Panc1 (cell line): ENCODE measurements at regions not wholly inside any gene's neighbourhood (a gene's known extent, or its start where the extent isn't known, plus 50 kb on each side); places are given as distances from the start of the nearest gene placed in this dataset.

Source experiments
- ATAC-seq: fragments of 200-7000 bp; cut with Tn5 transposase; 2 replicates; pipeline ENCODE4 v1.9.1; 2020; ENCODE audit warnings: mild to moderate bottlenecking, moderate library complexity
- BruUV-seq: library from RNA; stranded (reverse); fragments of 400-500 nt; replicated peaks from 2 replicates; lab custom pipeline; 2021; lab: Mats Ljungman, UMichigan
- CTCF ChIA-PET: fragments of 300-600 bp; sonication (Branson Sonifier 250); formaldehyde crosslinking; loops from one replicate; lab custom pipeline; 2022; ENCODE audit warnings: antibody characterized with exemption; lab: Charles Lee
- POLR2A ChIA-PET: fragments of 300-600 bp; sonication (Branson Sonifier 250); formaldehyde crosslinking; loops from one replicate; lab custom pipeline; 2022; ENCODE audit warnings: antibody characterized with exemption; lab: Charles Lee
- DNase-seq: peaks from one replicate; pipeline ENCODE4 v3.0.0-alpha.2; 2010; ENCODE audit warnings: low read depth, low spot score
- H3K27ac ChIP-seq: 2 replicates; pipeline ENCODE4 v1.5.1; 2011; ENCODE audit warnings: mild to moderate bottlenecking, low read length, inconsistent platforms
- H3K27me3 ChIP-seq: fragments of 200-500 bp; sonication (Bioruptor generic); 2 replicates; pipeline ENCODE4 v1.6.0; 2014; ENCODE audit warnings: low read length, inconsistent platforms; ENCODE audit not compliant: control insufficient read depth, insufficient read depth
- H3K36me3 ChIP-seq: fragments of 200-500 bp; sonication (Bioruptor generic); 2 replicates; pipeline ENCODE4 v1.5.1; 2014; ENCODE audit warnings: inconsistent platforms, mild to moderate bottlenecking, low read length, moderate library complexity; ENCODE audit not compliant: control insufficient read depth, insufficient read depth
- H3K4me1 ChIP-seq: 2 replicates; pipeline ENCODE4 v1.5.1; 2011; ENCODE audit warnings: inconsistent platforms, mild to moderate bottlenecking, low read length, moderate library complexity; ENCODE audit not compliant: control insufficient read depth, insufficient read depth
- H3K4me3 ChIP-seq, 2 experiments: 2 replicates each; pipeline ENCODE4 v1.5.1; 2011 to 2012; ENCODE audit warnings: low read depth in 2 of 2, low read length in 2 of 2, mild to moderate bottlenecking in 2 of 2, inconsistent platforms in 1 of 2, moderate library complexity in 1 of 2
- H3K9me3 ChIP-seq: fragments of 200-500 bp; sonication (Bioruptor generic); 2 replicates; pipeline ENCODE4 v1.5.1; 2014; ENCODE audit warnings: low read depth, mild to moderate bottlenecking, inconsistent platforms, low read length, moderate library complexity; ENCODE audit not compliant: control insufficient read depth, insufficient read depth
- POLR2AphosphoS5 ChIP-seq: IDR thresholded peaks from 2 replicates; pipeline ENCODE4 v1.6.1; 2012; ENCODE audit warnings: mild to moderate bottlenecking, low read depth, low read length, moderate library complexity
- SIN3A ChIP-seq: IDR thresholded peaks from 2 replicates; pipeline ENCODE4 v1.6.1; 2012; ENCODE audit warnings: low read depth, mild to moderate bottlenecking, low read length, moderate library complexity, borderline replicate concordance; ENCODE audit not compliant: insufficient read depth
- TCF7L2 ChIP-seq: IDR thresholded peaks from 2 replicates; pipeline ENCODE4 v1.6.1; 2011; ENCODE audit warnings: mild to moderate bottlenecking, low read depth, low read length, inconsistent platforms
- in situ Hi-C: cut with HindIII; loops from 2 replicates; pipeline ENCODE4 v1.10.0; 2016; ENCODE audit warnings: low sequenced_read_pairs, low pct_unique_long_range_greater_than_20kb
- intact Hi-C: fragments of 100-400 bp; cut with micrococcal nuclease; formaldehyde crosslinking; loops from one replicate; pipeline ENCODE4 v1.10.0; 2022; ENCODE audit not compliant: unreplicated experiment
- TF ChIP-seq, protein P1 (sequence below), 2 experiments: IDR thresholded peaks; 2 replicates each; pipeline ENCODE4 v1.6.1; 2011 to 2012; ENCODE audit warnings: low read depth in 2 of 2, control low read depth in 1 of 2, low read length in 1 of 2, mild to moderate bottlenecking in 1 of 2, moderate library complexity in 1 of 2; ENCODE audit not compliant: insufficient read depth in 1 of 2
- TF ChIP-seq, protein P2 (sequence below): fragments of 450-650 bp; IDR thresholded peaks from 2 replicates; pipeline ENCODE4 v1.5.1; 2017; ENCODE audit warnings: mild to moderate bottlenecking

DNA sequence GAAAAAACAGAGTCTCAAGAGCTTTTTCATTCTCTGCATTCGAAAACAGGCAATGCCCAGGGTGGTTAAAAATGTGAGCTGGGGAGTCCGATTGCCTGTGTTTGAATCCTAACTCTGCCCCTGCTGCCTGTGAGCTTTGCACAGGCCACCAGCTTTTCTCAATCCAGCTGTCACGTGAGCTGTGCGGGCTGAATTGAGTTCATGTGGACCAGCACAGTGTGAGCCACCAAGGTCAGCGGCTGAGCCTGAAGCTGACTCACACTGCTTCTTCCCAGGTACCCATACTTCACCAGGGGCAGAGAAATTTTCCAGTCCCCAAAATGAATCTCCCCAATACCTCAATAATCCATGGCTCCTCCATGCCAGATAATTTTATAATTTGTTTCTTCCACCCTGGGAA is 64.4 kb upstream of the SLCO3A1 start:
- ATAC-seq (no peak), DNase-seq (no peak)
- CTCF ChIA-PET = interaction anchor here (0.6 kb wide), 1 partner anchor 36 kb away, joined by 11 read pairs; no protein-coding TSS in a partner anchor
- BruUV-seq = no TSS peak
- H3K4me3 ChIP-seq = no peak overlapping the region
- TF ChIP-seq, protein P1, sequence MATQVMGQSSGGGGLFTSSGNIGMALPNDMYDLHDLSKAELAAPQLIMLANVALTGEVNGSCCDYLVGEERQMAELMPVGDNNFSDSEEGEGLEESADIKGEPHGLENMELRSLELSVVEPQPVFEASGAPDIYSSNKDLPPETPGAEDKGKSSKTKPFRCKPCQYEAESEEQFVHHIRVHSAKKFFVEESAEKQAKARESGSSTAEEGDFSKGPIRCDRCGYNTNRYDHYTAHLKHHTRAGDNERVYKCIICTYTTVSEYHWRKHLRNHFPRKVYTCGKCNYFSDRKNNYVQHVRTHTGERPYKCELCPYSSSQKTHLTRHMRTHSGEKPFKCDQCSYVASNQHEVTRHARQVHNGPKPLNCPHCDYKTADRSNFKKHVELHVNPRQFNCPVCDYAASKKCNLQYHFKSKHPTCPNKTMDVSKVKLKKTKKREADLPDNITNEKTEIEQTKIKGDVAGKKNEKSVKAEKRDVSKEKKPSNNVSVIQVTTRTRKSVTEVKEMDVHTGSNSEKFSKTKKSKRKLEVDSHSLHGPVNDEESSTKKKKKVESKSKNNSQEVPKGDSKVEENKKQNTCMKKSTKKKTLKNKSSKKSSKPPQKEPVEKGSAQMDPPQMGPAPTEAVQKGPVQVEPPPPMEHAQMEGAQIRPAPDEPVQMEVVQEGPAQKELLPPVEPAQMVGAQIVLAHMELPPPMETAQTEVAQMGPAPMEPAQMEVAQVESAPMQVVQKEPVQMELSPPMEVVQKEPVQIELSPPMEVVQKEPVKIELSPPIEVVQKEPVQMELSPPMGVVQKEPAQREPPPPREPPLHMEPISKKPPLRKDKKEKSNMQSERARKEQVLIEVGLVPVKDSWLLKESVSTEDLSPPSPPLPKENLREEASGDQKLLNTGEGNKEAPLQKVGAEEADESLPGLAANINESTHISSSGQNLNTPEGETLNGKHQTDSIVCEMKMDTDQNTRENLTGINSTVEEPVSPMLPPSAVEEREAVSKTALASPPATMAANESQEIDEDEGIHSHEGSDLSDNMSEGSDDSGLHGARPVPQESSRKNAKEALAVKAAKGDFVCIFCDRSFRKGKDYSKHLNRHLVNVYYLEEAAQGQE (IDR thresholded peaks at IDR 0.05; ENCODE audit: insufficient read depth in 1 of 2, low read depth in 2 of 2, low read length in 1 of 2) = no peak
- no peak for TF ChIP-seq TCF7L2
- TF ChIP-seq, protein P2, sequence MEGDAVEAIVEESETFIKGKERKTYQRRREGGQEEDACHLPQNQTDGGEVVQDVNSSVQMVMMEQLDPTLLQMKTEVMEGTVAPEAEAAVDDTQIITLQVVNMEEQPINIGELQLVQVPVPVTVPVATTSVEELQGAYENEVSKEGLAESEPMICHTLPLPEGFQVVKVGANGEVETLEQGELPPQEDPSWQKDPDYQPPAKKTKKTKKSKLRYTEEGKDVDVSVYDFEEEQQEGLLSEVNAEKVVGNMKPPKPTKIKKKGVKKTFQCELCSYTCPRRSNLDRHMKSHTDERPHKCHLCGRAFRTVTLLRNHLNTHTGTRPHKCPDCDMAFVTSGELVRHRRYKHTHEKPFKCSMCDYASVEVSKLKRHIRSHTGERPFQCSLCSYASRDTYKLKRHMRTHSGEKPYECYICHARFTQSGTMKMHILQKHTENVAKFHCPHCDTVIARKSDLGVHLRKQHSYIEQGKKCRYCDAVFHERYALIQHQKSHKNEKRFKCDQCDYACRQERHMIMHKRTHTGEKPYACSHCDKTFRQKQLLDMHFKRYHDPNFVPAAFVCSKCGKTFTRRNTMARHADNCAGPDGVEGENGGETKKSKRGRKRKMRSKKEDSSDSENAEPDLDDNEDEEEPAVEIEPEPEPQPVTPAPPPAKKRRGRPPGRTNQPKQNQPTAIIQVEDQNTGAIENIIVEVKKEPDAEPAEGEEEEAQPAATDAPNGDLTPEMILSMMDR = no peak
- no peak for TF ChIP-seq POLR2AphosphoS5
- TF ChIP-seq SIN3A = no peak
- no peaks in the 10 kb centered on the region for H3K36me3 ChIP-seq
- intact Hi-C loops (no loop called here), in situ Hi-C loops (no loop called here)
- no peaks in the 10 kb centered on the region for H3K9me3 ChIP-seq
- no peak overlapping the region for H3K27ac ChIP-seq
- H3K27me3 ChIP-seq = no peaks in the 10 kb centered on the region
- POLR2A ChIA-PET = interaction anchor here (0.6 kb wide), 1 partner anchor 1002 kb away, joined by 4 read pairs; no protein-coding TSS in a partner anchor
- no peaks in the 10 kb centered on the region for H3K4me1 ChIP-seq

DNA sequence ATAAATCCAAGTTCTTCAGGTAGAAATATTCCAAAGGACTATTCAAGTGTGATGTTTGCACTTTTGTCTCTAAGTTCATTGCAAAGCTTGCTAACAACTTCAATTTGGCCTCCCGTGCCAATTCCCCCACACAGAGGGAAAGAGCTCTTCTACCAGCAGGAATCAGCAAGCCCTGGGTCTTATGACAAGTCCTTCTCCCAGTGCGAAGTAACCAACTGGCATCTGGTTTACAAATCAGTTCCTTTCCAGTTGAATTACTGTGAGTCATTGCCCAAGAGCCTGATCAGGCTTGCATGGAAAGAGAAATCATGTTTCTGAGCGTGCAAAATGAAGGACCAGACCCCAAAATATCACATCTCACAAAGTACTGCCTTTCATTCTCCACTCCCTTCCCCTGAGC is 62.7 kb upstream of the SLCO3A1 start:
- CTCF ChIA-PET = no interaction called here
- DNase-seq (no peak), ATAC-seq (no peak)
- intact Hi-C loops (no loop called here), in situ Hi-C loops (no loop called here)
- H3K36me3 ChIP-seq = no peaks in the 10 kb centered on the region
- BruUV-seq = no TSS peak
- H3K4me3 ChIP-seq = no peak overlapping the region
- no peaks in the 10 kb centered on the region for H3K9me3 ChIP-seq
- no peaks in the 10 kb centered on the region for H3K4me1 ChIP-seq
- TF ChIP-seq TCF7L2 = no peak
- TF ChIP-seq, protein P1 (IDR thresholded peaks at IDR 0.05; ENCODE audit: insufficient read depth in 1 of 2, low read depth in 2 of 2, low read length in 1 of 2) = no peak
- TF ChIP-seq, protein P2 = no peak
- TF ChIP-seq POLR2AphosphoS5 = no peak
- TF ChIP-seq SIN3A = no peak
- no peaks in the 10 kb centered on the region for H3K27me3 ChIP-seq
- no peak overlapping the region for H3K27ac ChIP-seq
- POLR2A ChIA-PET = no interaction called here
